HG02885 (cell line): ENCODE measurements at regions not wholly inside any gene's neighbourhood (a gene's known extent, or its start where the extent isn't known, plus 50 kb on each side); places are given as distances from the start of the nearest gene placed in this dataset.

Experiments used
- ATAC-seq: cut with Tn5 transposase; IDR thresholded peaks from one replicate; pipeline ENCODE4 v1.9.1; 2021; ENCODE audit warnings: mild to moderate bottlenecking; ENCODE audit not compliant: unreplicated experiment, poor library complexity

- no peak for ATAC-seq
These were observed 166.5 kb upstream of the PUDP start for GRCh38 chrX:7314425-7314824.

GRCh38 chrX:7307720-7308119, 159.8 kb upstream of the PUDP start:
- ATAC-seq: no peak

DNA sequence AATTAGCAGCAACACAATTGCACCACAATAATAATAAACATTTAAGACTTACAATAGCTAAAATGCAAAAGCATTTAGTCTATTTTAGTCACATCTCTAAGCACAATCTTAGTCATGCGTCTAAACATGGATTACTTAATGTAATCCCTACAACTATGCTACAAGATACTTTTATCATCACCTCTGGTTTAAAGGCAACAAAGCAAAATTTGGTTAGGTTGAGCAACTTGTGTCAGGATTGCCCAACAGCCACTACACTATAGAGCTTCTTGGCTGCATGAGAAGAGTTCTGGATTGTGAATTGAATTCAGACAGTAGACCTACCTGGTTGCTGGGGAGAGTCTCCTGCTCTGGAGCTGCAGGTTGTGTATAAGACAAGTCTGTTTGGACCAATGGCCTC, 146.5 kb upstream of the PUDP start:
- no peak for ATAC-seq

DNA sequence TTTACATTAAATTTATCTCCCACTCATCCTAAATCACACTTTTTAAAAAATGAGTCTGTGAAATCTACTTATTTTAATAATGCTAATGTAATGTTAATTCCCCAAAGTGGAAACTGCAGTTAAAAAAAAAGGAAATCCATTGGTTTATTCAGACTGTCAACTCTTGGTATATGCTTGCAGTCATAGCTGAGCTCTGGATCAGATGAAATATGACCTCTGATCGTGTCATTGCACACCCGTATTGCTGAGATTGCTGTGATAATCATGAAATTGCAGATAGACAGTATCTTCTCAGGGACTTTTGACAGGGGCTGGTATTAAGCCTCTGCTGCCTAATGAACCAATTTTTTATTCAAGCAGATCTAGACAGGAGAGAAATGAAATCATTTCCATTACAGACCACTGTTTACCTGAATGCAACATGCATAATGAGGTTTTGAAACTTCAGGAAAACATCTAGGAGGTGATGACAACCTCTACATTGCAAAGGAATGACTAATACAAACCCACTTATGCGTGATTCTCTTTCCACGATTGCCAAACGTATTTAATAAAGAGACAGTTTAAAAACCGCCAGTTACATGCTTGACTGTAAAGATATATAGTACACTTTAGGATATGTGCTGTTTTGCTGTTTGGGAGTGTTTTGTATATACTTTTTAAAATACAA, 138.3 kb upstream of the PUDP start:
- ATAC-seq: no peak

DNA sequence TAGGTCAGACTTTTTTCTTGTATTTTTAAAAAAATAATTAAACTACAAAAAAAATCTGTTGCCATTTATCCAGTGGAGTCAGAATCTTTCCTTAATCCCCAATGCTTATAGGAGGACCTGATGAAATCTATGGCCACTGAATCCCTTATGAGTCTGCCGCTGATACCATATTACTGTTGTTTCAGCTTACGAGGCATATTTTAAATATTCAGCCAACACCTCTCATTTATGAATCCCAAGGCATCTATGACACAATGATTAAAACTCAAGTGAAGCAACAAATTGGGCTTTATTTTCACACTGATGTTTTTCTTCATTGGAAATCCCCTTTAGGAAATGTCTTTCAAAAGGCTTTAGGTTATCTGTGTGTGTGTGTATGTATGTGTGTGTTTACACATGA, 137.8 kb upstream of the PUDP start:
- no peak for ATAC-seq

DNA sequence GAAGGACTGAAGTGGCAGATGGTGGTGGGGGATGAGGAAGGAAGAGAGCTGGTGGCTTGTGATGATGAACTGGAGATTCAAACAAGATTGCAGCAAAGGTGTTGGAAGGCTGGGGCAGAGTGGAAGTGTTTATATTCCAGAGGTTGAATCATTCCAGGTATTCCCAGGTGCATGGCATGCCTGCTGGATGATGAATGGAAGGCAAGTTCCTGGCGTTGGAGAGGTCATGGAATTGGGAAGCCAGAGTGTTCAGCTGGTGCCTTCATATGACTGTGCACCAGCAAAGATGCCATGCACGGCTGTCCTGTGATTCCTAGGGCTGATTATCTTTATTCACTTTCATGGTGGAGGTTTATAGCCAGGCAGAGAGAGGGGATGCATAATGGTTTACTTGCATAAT, 135.8 kb upstream of the PUDP start:
- ATAC-seq: no peak

DNA sequence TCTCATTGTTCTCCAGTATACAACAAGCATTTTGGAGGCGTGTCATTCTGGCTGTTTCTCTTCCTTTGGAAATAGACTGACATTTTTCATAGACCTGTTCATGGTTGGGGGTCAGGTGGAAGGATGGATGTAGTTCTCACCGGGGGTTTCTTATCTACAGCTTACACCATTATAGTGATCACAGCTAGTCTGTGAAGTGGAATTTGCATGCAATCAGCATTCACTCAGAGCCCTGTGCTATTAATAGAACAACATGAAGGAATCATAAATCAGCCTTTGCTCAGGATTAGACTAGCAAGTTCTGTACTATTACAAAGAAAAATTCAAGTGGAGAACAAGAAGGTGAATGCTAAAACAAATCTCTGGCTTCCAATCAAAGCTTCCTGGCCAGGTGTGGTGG, 132.6 kb upstream of the PUDP start:
- ATAC-seq: no peak

DNA sequence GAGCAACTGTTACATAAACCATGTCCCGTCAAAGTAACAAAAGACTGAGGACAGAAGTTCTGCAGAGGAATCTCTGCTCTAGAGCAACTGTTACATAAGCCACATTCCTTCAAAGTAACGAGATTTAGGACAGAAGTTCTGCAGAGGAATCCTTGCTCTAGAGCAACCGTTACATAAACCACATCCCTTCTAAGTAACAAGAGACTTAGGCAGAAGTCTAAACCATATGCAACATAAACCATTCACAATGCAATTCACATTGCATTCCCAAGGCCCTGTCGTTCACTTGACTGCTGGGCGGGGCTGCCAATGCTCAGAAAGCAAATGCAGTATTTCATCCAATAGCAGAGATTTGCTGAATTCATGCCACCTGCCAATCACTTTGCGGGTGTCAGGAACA, 124.4 kb upstream of the PUDP start:
- no peak for ATAC-seq

- no peak for ATAC-seq
These were observed 123.0 kb upstream of the PUDP start for GRCh38 chrX:7270933-7271332.

- no peak for ATAC-seq
These were observed 122.0 kb upstream of the PUDP start for GRCh38 chrX:7269991-7270390.

DNA sequence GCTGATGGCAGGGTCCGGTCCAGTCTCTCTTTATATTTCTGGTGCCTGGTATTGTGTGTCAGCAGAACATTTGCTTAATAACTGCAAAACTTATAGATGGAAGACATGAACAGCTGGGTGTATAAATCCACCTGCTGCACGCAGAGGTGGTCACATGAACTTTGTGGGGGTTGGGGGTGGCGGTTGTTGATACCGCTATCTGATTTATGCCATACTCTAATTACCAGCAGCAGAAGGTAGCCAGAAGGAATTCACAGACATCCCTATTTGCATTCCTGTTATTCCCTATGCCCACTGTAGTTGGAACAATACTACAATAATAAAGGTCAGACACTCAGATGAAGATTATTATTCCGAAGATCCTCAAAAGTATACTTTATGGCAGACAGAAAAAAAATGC, 121.6 kb upstream of the PUDP start:
- no peak for ATAC-seq

DNA sequence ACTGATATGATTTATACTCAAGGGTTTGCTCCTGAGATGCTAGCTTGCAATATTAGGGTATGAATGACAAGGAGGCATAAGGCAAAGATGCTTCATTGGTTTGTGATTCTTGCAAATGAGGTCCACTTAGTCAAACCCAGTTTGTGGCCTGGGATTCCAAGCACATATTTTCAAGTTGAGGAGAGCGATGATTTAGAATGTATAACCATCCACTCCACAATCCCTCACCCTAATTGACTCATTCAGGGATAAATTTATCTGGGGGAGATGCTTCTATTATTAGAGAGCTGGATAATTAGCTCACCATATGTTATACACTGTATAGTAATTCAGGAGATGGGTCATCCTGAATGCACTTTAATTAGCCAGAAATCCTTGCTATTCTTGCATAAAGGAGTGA, 118.3 kb upstream of the PUDP start:
- no peak for ATAC-seq

- ATAC-seq: peak; percentile 63
These were observed 116.4 kb upstream of the PUDP start for GRCh38 chrX:7264399-7264798.

DNA sequence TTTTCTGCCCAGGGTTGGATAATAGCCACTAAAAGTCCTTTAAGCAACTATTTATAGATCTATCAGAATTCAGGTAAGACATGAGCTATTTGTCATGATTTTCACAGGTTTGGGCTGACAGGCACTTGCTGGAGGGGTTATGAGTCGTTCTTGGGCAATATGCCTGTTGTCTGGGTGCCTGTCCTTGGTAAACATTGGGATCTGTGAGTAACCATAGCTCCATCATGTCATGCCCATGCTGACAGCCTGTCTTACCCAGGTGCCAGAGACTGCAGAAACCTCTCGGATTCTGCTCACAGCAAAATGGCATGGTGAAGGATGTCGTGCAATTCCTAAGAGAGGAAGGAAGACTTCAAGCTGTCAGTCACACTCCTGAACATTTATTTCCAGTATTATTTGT, 116.0 kb upstream of the PUDP start:
- no peak for ATAC-seq

- no peak for ATAC-seq
These were observed 115.4 kb upstream of the PUDP start for GRCh38 chrX:7263330-7263729.

- no peak for ATAC-seq
These were observed 114.6 kb upstream of the PUDP start for GRCh38 chrX:7262551-7262950.

DNA sequence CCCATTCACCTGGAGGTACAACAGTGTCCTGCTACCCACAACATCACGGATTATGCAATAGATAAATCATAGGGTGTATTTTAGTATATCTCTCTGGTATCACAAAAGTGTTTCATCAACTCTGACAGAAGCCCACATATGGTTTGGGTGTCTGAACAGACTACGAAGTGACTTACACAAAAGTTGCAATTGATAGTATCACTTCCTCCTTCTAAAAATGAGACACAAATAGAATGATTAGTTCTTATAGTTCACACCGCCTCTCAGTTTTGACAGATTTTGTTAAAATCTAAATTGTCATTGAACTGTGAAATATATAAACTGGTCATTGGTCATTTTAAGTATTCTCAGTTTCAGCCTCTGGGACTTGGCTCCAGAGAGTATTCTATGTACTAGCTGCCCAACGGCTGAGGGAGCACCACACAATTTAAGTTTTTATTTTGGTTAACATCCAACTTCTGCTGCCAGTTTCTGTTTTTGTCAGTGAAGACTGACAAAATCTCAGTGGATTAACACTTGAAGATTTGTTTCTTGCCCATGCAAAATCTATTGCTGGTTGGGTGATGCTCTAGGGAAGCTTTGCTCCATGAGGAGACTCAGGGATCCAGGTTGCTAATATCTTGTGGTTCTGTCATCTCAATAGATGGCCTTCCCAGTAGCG, 113.8 kb upstream of the PUDP start:
- ATAC-seq: peak; percentile 86

GRCh38 chrX:7254144-7254543, 106.2 kb upstream of the PUDP start:
- peak; percentile 51 for ATAC-seq

DNA sequence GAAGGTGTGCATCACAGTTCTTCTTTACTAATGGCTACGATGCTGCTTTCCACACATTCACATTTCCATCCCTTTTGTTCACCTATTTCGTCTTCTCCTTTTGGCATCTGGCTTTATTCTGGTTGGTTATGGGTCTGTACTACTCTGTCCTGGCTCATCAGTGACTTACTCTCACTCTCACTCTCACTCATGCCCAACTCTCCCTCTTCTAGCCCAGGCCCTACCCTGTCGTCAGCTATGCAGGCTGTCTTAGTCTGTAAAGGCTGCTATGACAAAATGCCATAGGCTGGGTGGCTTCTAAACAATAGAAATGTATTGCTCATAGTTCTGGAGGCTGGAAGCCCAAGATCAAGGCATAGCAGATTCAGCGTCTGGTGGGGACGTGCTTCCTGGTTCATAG, 105.6 kb upstream of the PUDP start:
- ATAC-seq: no peak

DNA sequence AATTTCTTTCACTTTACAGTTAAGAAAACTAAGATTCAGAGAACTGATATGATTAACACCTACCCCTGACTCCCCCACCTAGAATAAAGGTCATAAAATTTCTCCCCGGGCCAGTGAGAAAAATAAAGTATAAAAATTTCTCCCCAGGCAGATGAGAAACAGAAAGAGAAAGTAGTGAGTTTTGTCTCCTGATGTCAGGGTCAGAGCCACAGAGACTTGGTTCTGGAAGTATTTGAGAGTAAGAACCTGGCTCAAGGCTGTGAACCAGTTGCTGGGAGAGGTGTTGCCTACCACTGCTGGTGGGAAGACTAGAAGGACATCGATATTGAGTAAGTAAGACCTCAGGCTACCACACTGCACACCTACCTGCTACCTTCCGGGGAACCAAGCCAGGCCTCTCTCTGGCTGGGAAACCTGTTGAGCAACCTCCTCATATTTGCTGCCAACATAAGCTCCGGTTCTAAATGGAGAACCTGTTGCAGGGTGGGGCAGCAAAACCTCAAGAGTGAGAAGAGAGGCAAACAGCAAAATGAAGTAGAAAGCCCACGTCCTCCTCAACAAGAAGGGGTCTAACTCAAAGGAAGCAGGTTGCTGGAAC, 104.2 kb upstream of the PUDP start:
- ATAC-seq: no peak

GRCh38 chrX:7247346-7247745, 99.4 kb upstream of the PUDP start:
- no peak for ATAC-seq

GRCh38 chrX:7244405-7244804, 96.5 kb upstream of the PUDP start:
- ATAC-seq: no peak
